BE2C (cell line): ENCODE measurements at regions not wholly inside any gene's neighbourhood (a gene's known extent, or its start where the extent isn't known, plus 50 kb on each side); places are given as distances from the start of the nearest gene placed in this dataset.

Experiments used
- DNase-seq: peaks from one replicate; pipeline ENCODE4 v3.0.0-alpha.2; 2020
- H3K27me3 ChIP-seq: fragments of 250-450 bp; sonication (Bioruptor Pico); 2 replicates; pipeline ENCODE4 v1.5.1; 2020; ENCODE audit warnings: mild to moderate bottlenecking
- H3K36me3 ChIP-seq: fragments of 250-450 bp; sonication (Bioruptor Pico); 2 replicates; pipeline ENCODE4 v1.5.1; 2020; ENCODE audit warnings: mild to moderate bottlenecking
- H3K4me1 ChIP-seq: fragments of 250-450 bp; sonication (Bioruptor Pico); 2 replicates; pipeline ENCODE4 v1.5.1; 2020
- H3K4me3 ChIP-seq: 2 replicates; pipeline ENCODE4 v1.5.1; 2011; ENCODE audit warnings: low read depth, low read length
- H3K9me3 ChIP-seq: fragments of 250-450 bp; sonication (Bioruptor Pico); 2 replicates; pipeline ENCODE4 v1.5.1; 2020
- CTCF ChIP-seq: IDR thresholded peaks from 2 replicates; pipeline ENCODE4 v1.5.1; 2012; ENCODE audit warnings: mild to moderate bottlenecking, low read depth, low read length

DNA sequence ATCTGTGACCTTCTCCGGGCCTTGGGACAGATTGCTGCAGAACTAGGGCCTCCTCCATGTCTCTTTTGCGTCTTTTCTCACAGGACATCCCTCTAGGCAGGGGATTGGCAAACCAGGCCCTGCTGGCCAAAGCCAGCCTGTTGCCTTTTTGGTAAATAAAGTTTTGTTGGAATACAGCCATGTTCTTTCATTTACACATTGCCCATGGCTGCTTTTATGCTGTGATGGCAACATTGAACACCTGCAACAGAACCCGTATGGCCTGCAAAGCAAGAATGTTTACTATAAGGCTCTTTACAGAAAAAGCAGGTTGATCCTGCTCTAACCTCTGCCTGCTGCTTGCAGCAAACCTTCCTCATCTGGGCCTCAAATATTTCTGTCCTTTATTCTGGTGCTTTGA, 56.8 kb upstream of the B3GAT1 start:
- H3K9me3 ChIP-seq = no peaks in the 10 kb centered on the region
- TF ChIP-seq CTCF = no peak
- H3K4me3 ChIP-seq = no peak overlapping the region
- H3K27me3 ChIP-seq = peaks cover 7% of the 10 kb centered on the region
- no peak for DNase-seq
- H3K4me1 ChIP-seq = no peaks in the 10 kb centered on the region
- no peaks in the 10 kb centered on the region for H3K36me3 ChIP-seq

GRCh38 chr11:134468081-134468668, 56.1 kb upstream of the B3GAT1 start:
- DNase-seq = no peak
- Histone ChIP-seq H3K9me3 (no peaks in the 10 kb centered on the region), H3K4me1 (no peaks in the 10 kb centered on the region), H3K4me3 (no peak overlapping the region), H3K36me3 (no peaks in the 10 kb centered on the region), H3K27me3 (peaks cover 7% of the 10 kb centered on the region)
- no peak for TF ChIP-seq CTCF

DNA sequence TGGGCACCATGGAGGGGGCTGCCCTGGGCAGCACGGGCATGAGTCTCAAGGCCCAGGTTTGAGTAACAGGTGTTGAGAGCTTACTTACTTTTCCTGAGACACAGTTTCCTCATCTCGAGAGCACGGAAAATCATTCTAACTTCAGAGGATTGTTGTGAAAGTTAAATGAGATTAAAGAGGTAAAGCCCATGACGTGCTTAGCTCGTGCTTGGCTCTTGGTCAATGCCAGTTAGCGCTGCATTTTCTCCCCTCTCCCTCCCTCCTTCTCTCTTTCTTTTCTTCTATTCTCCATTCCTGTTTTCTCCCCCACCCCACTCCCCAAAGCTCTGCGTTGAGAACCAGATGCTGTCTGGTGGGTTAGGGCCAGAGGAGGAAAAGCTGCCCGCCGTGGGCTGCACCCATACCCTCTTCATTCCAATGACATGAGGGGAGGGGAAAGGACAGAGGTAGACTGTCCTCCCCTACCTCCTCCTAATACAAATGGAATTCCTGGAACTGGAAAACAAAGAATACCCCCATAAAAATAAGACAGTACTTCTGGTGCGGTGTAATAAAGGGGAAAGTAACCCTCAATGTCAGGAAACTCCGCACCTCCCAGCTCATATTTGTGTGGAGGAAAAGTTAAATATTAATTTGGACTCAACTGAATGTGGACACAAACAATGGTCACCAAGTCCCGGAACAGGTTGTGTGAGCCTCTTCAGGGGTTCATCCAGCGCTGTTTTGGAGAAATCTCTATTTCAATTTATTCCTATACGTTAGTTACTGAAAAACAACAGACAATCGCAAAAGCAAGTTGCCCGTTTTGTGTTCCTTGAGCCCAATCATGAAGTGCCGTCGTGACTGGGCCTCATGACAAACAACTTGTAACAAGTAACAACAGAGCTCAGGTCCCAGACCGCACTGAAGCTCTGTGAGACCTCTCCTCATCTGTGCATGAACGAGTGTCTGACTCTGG, 54.8 kb upstream of the B3GAT1 start:
- no peak for TF ChIP-seq CTCF
- H3K4me1 ChIP-seq = no peaks in the 10 kb centered on the region
- H3K9me3 ChIP-seq = no peaks in the 10 kb centered on the region
- DNase-seq = no peak
- H3K4me3 ChIP-seq = no peak overlapping the region
- H3K36me3 ChIP-seq = no peaks in the 10 kb centered on the region
- H3K27me3 ChIP-seq = peaks cover 7% of the 10 kb centered on the region

DNA sequence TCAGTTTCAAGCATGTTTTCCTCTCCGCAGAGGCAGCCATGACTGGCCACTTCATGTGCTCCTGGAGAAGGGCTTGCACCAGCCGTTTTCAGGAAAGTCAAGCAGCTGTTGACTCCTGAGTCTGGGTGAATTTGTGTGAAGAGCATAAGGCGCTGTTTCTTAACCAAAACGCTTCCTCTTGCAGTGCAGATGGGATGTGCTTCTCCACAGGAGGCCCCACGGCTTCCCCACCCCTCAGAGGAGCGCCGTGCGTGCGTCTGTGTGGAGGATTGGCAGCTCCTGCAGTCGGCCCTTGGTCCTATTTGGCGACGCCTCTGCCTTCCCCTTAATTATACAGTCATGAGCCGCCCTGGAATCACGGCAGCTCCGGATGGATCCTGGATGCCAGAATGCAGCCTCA, 54.1 kb upstream of the B3GAT1 start:
- H3K4me1 ChIP-seq = no peaks in the 10 kb centered on the region
- no peak for TF ChIP-seq CTCF
- no peaks in the 10 kb centered on the region for H3K9me3 ChIP-seq
- DNase-seq = no peak
- peaks cover 5% of the 10 kb centered on the region for H3K27me3 ChIP-seq
- H3K36me3 ChIP-seq = no peaks in the 10 kb centered on the region
- no peak overlapping the region for H3K4me3 ChIP-seq

DNA sequence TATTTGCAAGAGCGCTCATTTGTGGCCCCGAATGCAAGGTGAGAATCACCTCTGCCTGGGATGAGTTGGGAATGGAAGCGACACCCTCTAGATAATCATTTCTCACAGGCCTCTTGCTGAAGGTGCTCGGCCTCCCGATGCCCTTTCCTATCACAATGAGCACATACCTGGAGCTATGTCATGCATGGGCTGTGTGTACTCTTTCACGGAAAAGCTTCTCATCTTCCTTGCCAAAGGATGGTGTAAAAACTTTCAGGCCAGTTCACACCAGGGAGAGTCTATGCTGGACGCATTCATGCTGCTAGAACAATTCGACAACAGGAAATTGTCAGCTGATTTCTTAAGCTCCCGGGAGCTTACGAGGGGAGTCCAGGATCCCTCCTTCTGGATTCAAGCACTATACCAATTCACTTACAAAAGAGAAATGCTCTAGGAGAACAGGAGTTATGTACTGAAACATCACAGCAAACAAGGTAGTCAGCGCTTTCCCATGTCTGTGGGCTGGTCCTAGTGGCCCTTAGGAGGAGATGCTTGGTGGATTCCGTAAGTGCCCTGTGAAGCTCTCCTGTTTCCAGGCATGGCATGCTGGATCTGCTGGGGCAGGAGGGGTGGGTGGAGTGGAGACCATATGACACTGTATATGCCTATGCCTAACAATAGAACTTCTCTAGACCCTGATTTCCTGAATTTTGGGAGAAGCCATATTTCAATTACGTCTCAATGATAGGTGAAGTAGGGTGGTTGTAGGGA, 53.1 kb upstream of the B3GAT1 start:
- Histone ChIP-seq H3K9me3 (no peaks in the 10 kb centered on the region), H3K4me1 (no peaks in the 10 kb centered on the region), H3K36me3 (no peaks in the 10 kb centered on the region), H3K4me3 (no peak overlapping the region), H3K27me3 (no peaks in the 10 kb centered on the region; the same call in 1 of the 2 replicates)
- no peak for TF ChIP-seq CTCF
- DNase-seq = no peak
